ENCODE measurements at regions not wholly inside any gene's neighbourhood (a gene's known extent, or its start where the extent isn't known, plus 50 kb on each side); places are given as distances from the start of the nearest gene placed in this dataset.

GRCh38 chr12:14281539-14281938, 83.9 kb upstream of the ATF7IP start:
- no peak for TF ChIP-seq CTCF (conservative IDR thresholded peaks at IDR 0.05; ENCODE audit: low read depth, low read length)
- TF ChIP-seq EZH2 (IDR thresholded peaks at IDR 0.05; ENCODE audit: borderline replicate concordance, low read depth, low read length, poor library complexity, severe bottlenecking) = no peak

Data from A673 (cell line).